H54 (cell line): ENCODE measurements at regions not wholly inside any gene's neighbourhood (a gene's known extent, or its start where the extent isn't known, plus 50 kb on each side); places are given as distances from the start of the nearest gene placed in this dataset.

ENCODE experiments used
- DNase-seq: peaks from one replicate; pipeline ENCODE4 v3.0.0; 2011; ENCODE audit warnings: low spot score, mixed read lengths; ENCODE audit not compliant: insufficient read length
- FAIRE-seq: peaks from 3 replicates; lab custom pipeline; 2011; peaks lifted over from hg19 to GRCh38; lab: Jason Lieb, UNC
- POLR2A ChIP-seq: IDR thresholded peaks from 2 replicates; pipeline ENCODE4 v1.6.1; 2011; ENCODE audit warnings: low read depth, mild to moderate bottlenecking, low read length

- TF ChIP-seq POLR2A: no peak
- no peak for FAIRE-seq
- no peak for DNase-seq
Observed at GRCh38 chr12:58172433-58173073, 231.2 kb downstream of the ATP23 start.

- FAIRE-seq (no peak), DNase-seq (no peak)
- TF ChIP-seq POLR2A: no peak
Observed at GRCh38 chr12:58174316-58174715, 232.9 kb downstream of the ATP23 start.

- DNase-seq (peak; percentile 9), FAIRE-seq (peak; percentile 93)
- TF ChIP-seq POLR2A: no peak
Observed at GRCh38 chr12:58176296-58176869, 235.0 kb downstream of the ATP23 start.

- no peak for TF ChIP-seq POLR2A
- FAIRE-seq: no peak
- DNase-seq: no peak
Observed at GRCh38 chr12:58177366-58177765, 236.0 kb downstream of the ATP23 start.

- TF ChIP-seq POLR2A: no peak
- DNase-seq: no peak
- no peak for FAIRE-seq
Observed at GRCh38 chr12:58184212-58184611, 242.8 kb downstream of the ATP23 start.

GRCh38 chr12:58186401-58186800 is 245.0 kb downstream of the ATP23 start:
- no peak for FAIRE-seq
- TF ChIP-seq POLR2A: no peak
- no peak for DNase-seq

DNA sequence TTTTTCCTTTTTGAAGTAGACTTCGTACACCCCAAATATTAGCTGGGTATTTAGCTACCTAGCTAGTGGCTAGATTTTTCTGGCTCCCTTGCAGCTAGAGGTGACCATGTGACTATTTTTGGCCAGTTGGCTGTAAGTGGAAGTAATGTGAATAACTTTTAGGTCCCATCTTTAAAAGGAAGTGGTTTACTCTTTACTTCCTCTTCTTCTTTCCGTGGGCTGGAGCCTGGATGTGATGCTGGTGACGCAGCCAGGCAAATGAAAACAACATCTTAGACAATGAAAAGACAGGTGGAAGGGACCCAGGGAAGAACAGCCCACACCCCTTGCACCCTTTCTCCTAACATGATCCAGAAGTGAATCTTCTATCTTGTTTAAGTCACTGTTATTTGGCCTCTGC is 245.5 kb downstream of the ATP23 start:
- TF ChIP-seq POLR2A: no peak
- DNase-seq (no peak), FAIRE-seq (no peak)

DNA sequence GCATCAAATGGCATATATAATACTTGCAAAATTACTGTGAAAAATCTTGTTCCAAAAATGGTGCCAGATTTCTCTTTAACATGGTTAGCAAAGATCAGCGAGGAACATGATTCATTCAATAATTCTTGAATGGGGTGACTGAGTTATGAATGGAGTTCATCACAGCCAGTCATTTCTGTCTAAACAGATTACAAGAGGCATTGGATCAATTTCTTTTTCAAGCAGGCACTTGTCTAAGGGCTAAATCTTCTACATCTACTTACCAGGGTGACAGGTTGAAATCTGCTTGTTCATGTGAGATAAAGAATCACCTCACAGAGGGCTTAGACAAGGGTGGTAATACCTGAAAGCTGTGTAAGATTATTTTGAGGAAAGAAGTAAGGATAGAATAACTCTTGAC is 247.7 kb downstream of the ATP23 start:
- DNase-seq (no peak), FAIRE-seq (no peak)
- TF ChIP-seq POLR2A: no peak

DNA sequence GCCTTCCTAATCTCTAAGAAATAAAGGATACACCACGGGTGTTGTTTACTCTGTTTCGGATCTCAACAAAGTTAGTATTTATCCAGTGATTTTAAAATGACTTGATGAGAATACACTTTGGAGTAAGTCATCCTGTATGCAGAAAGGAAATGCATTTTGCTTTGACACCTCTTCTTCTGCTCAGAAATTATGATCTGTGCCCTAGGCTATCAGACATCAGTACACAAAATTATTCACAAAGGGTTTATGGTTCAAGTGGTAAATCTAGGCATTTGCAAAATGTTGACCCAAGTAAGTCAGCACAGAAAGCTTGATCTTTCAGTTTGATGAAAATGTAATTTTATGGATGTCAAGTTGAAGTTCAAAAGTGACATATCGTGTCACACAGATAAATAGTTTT is 248.5 kb downstream of the ATP23 start:
- TF ChIP-seq POLR2A: no peak
- FAIRE-seq (no peak), DNase-seq (no peak)

DNA sequence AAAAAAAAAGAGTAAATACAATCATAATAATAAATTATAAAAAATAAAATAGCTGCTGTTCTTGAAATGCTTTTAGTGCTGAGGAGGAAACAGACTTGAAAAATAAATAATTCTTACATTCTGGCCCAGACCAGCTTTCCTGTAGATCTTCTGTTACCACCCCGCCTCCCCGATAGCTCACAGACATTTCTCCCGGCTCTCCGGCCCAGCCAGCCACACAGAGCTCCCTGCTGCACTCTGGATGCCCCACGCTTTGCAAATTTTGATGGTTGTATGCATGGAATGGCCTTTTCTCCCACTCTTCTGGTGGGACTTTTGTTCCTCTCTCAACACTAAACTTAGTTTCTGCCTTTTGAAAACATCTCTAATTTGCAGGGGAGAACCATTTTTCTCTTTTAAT is 249.3 kb downstream of the ATP23 start:
- no peak for TF ChIP-seq POLR2A
- FAIRE-seq (no peak), DNase-seq (no peak)

DNA sequence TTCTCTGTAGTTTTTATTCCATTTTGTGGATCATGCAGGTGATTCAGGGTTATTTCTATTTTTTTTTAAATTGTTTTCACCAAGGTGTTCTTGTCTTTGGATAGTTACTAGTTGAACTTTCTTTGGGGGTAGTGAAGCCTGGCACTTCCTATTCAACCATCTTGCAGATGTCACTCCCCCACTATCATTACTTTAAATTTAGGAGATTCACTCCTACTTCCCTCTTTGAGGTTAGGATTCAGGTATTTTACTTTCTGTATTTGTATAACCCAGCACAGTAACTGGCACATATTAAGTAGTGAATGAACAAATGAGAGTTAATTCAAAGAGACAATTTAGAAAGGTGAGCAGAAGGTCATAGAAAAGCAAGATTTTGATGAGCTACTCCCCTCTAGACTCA is 255.6 kb downstream of the ATP23 start:
- no peak for TF ChIP-seq POLR2A

GRCh38 chr12:58202933-58203718 is 261.8 kb downstream of the ATP23 start:
- no peak for DNase-seq
- no peak for FAIRE-seq
- no peak for TF ChIP-seq POLR2A

More for the DNA sequence above, 255.6 kb downstream of the ATP23 start:
- DNase-seq (no peak), FAIRE-seq (no peak)

DNA sequence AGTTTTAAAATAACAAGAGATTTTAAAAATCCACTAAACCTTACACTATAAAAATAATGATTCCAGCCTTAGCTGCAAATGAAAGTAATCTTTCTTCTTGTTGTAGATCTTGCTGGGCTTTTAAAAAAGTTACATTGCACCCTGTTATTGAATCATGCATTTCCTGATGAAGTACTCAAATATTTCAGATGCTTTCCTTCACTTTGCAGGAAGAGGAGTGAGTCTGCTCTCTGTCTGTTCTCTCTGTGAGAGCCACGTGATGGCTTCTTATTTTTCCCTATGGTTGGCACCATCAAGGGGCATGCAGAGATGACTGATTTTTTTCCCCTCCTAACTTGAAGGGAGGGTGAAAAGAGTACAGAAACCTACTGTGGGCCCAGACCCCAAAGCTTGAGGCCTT is 262.7 kb downstream of the ATP23 start:
- DNase-seq: no peak
- FAIRE-seq: no peak
- no peak for TF ChIP-seq POLR2A

GRCh38 chr12:58206876-58207275 is 265.5 kb downstream of the ATP23 start:
- FAIRE-seq (no peak), DNase-seq (no peak)
- no peak for TF ChIP-seq POLR2A
